Right lobe of liver (tissue), 4 donors: ENCODE measurements at regions not wholly inside any gene's neighbourhood (a gene's known extent, or its start where the extent isn't known, plus 50 kb on each side); places are given as distances from the start of the nearest gene placed in this dataset.

ENCODE experiments used
- POLR2A ChIP-seq: fragments of 450-650 bp; IDR thresholded peaks from one replicate; pipeline ENCODE4 v1.6.1; 2017; ENCODE audit warnings: antibody characterized with exemption, mild to moderate bottlenecking
- TF ChIP-seq, protein P1 (sequence below), 4 donors: fragments of 200-600 bp in 3 of 4; fragments of 450-650 bp in 1 of 4; IDR thresholded peaks; one replicate each; pipeline versions ENCODE4 v1.5.1 to v1.8.0; 2016 to 2022; ENCODE audit warnings: antibody characterized with exemption in 4 of 4, mild to moderate bottlenecking in 2 of 4
- donor health status: DM: no; HTN: no; CAD: no.
- donor health status: DM: no; HTN: no; CAD: no.
- donor health status: DM: no; HTN: yes; CAD: no.

DNA sequence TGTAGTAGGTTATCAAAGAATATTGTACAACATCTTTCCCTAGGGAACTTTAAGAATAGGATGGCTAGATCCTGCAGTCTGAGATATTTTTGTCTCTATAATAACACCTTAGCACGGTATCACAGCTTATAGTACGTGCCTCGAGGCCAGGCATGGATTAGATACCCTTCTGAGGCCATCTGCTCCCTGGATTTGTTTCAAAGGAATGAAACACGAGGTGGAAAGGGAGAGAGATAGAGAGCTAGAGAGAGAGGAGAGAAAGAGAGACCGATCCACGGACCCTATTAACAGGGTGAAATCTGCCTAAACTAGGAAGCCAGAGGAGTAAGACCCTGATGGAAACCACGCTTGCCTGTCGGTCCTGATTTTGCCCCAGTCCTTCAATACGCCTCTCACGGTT is 92.5 kb downstream of the CD83 start:
- TF ChIP-seq, protein P1, sequence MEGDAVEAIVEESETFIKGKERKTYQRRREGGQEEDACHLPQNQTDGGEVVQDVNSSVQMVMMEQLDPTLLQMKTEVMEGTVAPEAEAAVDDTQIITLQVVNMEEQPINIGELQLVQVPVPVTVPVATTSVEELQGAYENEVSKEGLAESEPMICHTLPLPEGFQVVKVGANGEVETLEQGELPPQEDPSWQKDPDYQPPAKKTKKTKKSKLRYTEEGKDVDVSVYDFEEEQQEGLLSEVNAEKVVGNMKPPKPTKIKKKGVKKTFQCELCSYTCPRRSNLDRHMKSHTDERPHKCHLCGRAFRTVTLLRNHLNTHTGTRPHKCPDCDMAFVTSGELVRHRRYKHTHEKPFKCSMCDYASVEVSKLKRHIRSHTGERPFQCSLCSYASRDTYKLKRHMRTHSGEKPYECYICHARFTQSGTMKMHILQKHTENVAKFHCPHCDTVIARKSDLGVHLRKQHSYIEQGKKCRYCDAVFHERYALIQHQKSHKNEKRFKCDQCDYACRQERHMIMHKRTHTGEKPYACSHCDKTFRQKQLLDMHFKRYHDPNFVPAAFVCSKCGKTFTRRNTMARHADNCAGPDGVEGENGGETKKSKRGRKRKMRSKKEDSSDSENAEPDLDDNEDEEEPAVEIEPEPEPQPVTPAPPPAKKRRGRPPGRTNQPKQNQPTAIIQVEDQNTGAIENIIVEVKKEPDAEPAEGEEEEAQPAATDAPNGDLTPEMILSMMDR (IDR thresholded peaks at IDR 0.05) = no peak
- TF ChIP-seq POLR2A = no peak
